ENCODE measurements at regions not wholly inside any gene's neighbourhood (a gene's known extent, or its start where the extent isn't known, plus 50 kb on each side); places are given as distances from the start of the nearest gene placed in this dataset.

DNA sequence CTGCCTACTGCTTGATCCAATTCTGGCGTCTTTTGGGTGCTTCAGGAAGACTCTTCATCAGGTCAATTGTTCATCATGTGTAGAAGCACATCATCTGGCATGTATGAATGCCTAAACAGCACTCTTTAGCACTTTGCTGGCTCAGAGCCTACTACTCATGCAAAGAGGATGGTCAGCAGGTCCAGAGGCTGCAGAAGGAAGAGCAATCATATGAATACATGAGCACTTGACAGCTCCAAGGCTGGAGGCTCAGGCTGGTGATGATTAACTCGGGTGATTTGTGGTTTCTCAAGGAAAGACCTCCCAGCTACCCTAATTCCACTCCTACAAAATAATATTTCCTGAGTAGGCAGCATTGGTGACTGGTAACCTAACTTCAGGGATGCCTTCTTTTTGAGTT is 103.8 kb upstream of the CXCL13 start:
- peaks cover 2 to 12% of the 10 kb centered on the region in 2 experiments; a peak in 4 of 5 replicates for H3K9me3 Mint-ChIP-seq
- Histone ChIP-seq H2BK5ac (ENCODE audit: insufficient read length, low read length) (no peak overlapping the region), H3K4me2 (ENCODE audit: insufficient read depth, insufficient read length, low read length) (no peak overlapping the region), H2AK5ac (ENCODE audit: insufficient read length, low read length) (no peak overlapping the region), H3K18ac (ENCODE audit: insufficient read length, low read depth, low read length) (no peak overlapping the region), H4K5ac (ENCODE audit: insufficient read length, low read depth, low read length) (no peak overlapping the region), H2BK120ac (ENCODE audit: low read depth, low read length, poor library complexity, severe bottlenecking) (no peak overlapping the region), H3K9ac (ENCODE audit: extremely low read depth, insufficient read length, low read length) (no peak overlapping the region), H3K23ac (ENCODE audit: insufficient read length, low read depth, low read length) (no peak overlapping the region), H3K9me3 (ENCODE audit: control insufficient read depth, low read depth, low read length) (no peaks in the 10 kb centered on the region), H3K79me1 (ENCODE audit: insufficient read depth, low read depth, low read length, poor library complexity, severe bottlenecking) (no peaks in the 10 kb centered on the region), H3K27me3 (ENCODE audit: insufficient read depth, low read length) (no peaks in the 10 kb centered on the region), H4K91ac (ENCODE audit: insufficient read length, low read depth, low read length) (no peak overlapping the region), H3K23me2 (ENCODE audit: insufficient read length, low read depth, low read length, poor library complexity, severe bottlenecking) (no peaks in the 10 kb centered on the region), H3K56ac (ENCODE audit: insufficient read length, low read depth, low read length) (no peak overlapping the region), H2BK20ac (ENCODE audit: low read depth, low read length, poor library complexity, severe bottlenecking) (no peak overlapping the region), H3K14ac (ENCODE audit: insufficient read depth, low read length) (no peak overlapping the region), H2AFZ (ENCODE audit: low read length) (no peak overlapping the region), H2BK12ac (ENCODE audit: insufficient read length, low read depth, low read length) (no peak overlapping the region), H2BK15ac (ENCODE audit: low read depth, low read length) (no peak overlapping the region), H3K4me1 (ENCODE audit: insufficient read depth, low read length) (no peaks in the 10 kb centered on the region), H3K79me2 (ENCODE audit: insufficient read depth, low read length) (no peaks in the 10 kb centered on the region), H3T11ph (ENCODE audit: low read length) (no peak overlapping the region), H4K8ac (replicated peaks; ENCODE audit: insufficient read length, low read depth, low read length) (no peak overlapping the region), H3K4ac (ENCODE audit: low read depth, low read length) (no peak overlapping the region), H3K27ac (ENCODE audit: insufficient read length, low read depth, low read length) (no peak overlapping the region), H4K20me1 (ENCODE audit: control insufficient read depth, insufficient read depth, insufficient read length) (no peaks in the 10 kb centered on the region)
- no CpG with 5 or more reads among the region's 2 CpGs for whole genome bisulfite sequencing (ENCODE audit: extremely low coverage, insufficient read length, low lambda C conversion rate)
- H3K4me1 Mint-ChIP-seq, result no peaks in the 10 kb centered on the region
- no peak overlapping the region for H3K27ac Mint-ChIP-seq
- no peaks in the 10 kb centered on the region for H3K36me3 Mint-ChIP-seq (ENCODE audit: insufficient read depth in 1 of 3, low read depth in 3 of 3)
- no peak for DNase-seq
- no peak overlapping the region for H3K4me3 Mint-ChIP-seq
- no peak for TF ChIP-seq CTCF (conservative IDR thresholded peaks at IDR 0.05)
- peaks cover 8% of the 10 kb centered on the region for H3K27me3 Mint-ChIP-seq (ENCODE audit: low read depth)
